ENCODE measurements at regions not wholly inside any gene's neighbourhood (a gene's known extent, or its start where the extent isn't known, plus 50 kb on each side); places are given as distances from the start of the nearest gene placed in this dataset.

- Histone ChIP-seq H3K4me3 (no peak overlapping the region), H3K4me1 (peaks cover 0 to 17% (median 12%) of the 10 kb centered on the region in 6 donors), H3K9me3 (no peaks in the 10 kb centered on the region), H3K27me3 (replicated peaks in 1 of 7) (peaks cover 0 to 64% (median 35%) of the 10 kb centered on the region in 7 donors), H3K36me3 (no peaks in the 10 kb centered on the region), H3K27ac (no peak overlapping the region)
- 92 to 97% (median 95%) methylated on average over 2 of the region's 2 CpGs for WGBS, 5 donors
- TF ChIP-seq POLR2A (IDR thresholded peaks at IDR 0.05) (no peak), POLR2AphosphoS5 (IDR thresholded peaks at IDR 0.05) (no peak)
- TF ChIP-seq, protein P1, sequence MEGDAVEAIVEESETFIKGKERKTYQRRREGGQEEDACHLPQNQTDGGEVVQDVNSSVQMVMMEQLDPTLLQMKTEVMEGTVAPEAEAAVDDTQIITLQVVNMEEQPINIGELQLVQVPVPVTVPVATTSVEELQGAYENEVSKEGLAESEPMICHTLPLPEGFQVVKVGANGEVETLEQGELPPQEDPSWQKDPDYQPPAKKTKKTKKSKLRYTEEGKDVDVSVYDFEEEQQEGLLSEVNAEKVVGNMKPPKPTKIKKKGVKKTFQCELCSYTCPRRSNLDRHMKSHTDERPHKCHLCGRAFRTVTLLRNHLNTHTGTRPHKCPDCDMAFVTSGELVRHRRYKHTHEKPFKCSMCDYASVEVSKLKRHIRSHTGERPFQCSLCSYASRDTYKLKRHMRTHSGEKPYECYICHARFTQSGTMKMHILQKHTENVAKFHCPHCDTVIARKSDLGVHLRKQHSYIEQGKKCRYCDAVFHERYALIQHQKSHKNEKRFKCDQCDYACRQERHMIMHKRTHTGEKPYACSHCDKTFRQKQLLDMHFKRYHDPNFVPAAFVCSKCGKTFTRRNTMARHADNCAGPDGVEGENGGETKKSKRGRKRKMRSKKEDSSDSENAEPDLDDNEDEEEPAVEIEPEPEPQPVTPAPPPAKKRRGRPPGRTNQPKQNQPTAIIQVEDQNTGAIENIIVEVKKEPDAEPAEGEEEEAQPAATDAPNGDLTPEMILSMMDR (IDR thresholded peaks at IDR 0.05 in 8 of 11, conservative IDR thresholded peaks at IDR 0.05 in 3 of 11): no peak
- intact Hi-C loops (cut with DNase I; ENCODE audit: low total_unique reads): no loop called here
- no peak for DNase-seq
These were observed 327.0 kb downstream of the HNRNPD start for GRCh38 chr4:82046796-82047195.

DNA sequence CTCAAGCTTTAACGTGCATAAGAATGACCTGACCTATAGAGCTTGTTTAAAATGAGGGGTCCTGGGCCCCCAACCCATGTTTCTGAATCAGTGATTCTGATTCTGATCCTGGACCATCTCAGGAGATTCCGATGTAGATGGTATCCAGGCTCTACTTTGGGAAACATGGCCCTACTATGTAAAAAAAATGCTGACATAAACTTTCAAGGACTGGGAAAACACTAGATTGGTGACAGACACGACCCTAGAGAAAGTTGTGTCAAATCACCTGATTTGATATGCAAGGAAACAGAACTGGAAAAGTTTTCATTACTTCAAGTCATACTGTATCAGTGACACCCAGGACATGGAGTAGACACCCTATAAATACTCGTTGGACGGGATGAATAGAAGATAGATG lies 328.5 kb downstream of the HNRNPD start:
- Histone ChIP-seq H3K36me3 (no peaks in the 10 kb centered on the region), H3K9me3 (no peaks in the 10 kb centered on the region), H3K4me3 (no peak overlapping the region), H3K4me1 (peaks cover 0 to 17% (median 12%) of the 10 kb centered on the region in 6 donors), H3K27ac (no peak overlapping the region), H3K27me3 (replicated peaks in 1 of 7) (peaks cover 0 to 67% (median 35%) of the 10 kb centered on the region in 7 donors)
- intact Hi-C loops (cut with DNase I; ENCODE audit: low total_unique reads): no loop called here
- 57 to 75% (median 71%) methylated on average over 5 of the region's 5 CpGs for WGBS, 5 donors
- DNase-seq: no peak
- TF ChIP-seq POLR2AphosphoS5 (IDR thresholded peaks at IDR 0.05) (no peak), POLR2A (IDR thresholded peaks at IDR 0.05) (no peak)
- TF ChIP-seq, protein P1 (IDR thresholded peaks at IDR 0.05 in 8 of 11, conservative IDR thresholded peaks at IDR 0.05 in 3 of 11): no peak

DNA sequence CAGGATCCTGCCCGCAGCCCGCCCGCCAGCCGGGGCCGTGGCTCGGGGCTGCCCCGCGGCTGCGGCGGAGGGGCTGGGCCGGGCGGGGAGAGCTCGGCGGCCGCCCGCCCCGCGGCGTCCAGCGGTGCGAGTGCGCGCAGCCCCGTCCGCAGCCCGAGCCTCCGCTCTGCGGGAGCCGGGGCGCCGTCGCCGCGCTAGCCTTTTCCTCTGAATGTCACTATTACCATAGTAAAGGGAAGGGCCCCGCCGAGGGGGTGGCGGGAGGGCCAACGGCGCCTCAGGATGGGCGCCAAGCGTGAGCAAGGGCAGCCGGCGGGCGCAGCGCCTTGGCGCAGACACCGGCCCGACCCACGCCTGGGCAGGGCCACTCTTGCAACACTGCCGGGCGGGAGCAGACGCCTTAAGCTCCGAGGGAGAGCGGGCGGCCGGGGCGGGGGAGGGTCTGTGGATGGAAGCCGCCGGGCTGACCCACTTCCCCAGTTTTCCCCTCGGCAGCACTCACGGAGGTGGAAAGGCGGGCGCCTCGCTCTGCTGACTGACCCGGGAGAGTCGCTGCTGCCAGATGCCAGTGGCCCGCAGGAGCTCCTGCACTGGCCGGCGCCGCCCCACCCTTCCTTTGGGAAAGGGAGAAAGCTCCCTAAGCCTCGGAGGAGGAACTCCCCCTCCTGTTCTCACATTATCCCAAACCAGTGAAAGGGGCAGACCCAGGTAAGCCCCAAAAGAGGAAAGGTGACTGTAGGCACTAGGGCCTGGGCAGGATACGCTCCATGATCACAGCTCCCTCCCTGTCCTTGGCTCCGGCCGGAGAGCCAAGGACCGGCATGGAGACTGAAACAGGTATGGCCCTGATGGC lies 329.4 kb downstream of the HNRNPD start:
- Histone ChIP-seq H3K4me3 (peak overlapping the region; percentile 18 to 70 (median 39)), H3K4me1 (peaks cover 0 to 17% (median 12%) of the 10 kb centered on the region in 6 donors), H3K27me3 (replicated peaks in 1 of 7) (peaks cover 0 to 67% (median 35%) of the 10 kb centered on the region in 7 donors), H3K36me3 (no peaks in the 10 kb centered on the region), H3K27ac (no peak overlapping the region), H3K9me3 (no peaks in the 10 kb centered on the region)
- peak; percentile 76 for DNase-seq
- WGBS, 5 donors: 1 to 10% (median 2%) methylated on average over 15 to 75 of the region's 75 CpGs
- TF ChIP-seq POLR2AphosphoS5 (IDR thresholded peaks at IDR 0.05): peak in 1 of 3 donors; percentile 58
- no peak for TF ChIP-seq POLR2A (IDR thresholded peaks at IDR 0.05)
- intact Hi-C loops (cut with DNase I; ENCODE audit: low total_unique reads): no loop called here

DNA sequence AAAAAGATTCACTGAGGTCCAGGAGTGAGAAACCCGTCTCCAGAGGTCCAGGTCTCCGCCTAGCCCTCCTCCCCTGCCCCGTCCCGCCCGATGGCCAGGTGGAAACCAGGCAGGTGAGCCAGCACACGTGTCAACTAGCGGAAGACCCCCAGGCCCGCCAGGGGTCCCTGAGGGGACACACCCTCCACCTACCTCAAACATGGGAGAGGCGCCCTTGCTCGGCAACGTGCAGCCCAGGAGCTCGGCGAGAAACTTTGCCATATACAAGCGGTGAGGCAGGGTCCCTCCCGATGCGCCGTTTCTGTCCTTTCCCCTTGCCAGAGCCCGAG lies 330.0 kb downstream of the HNRNPD start:
- Histone ChIP-seq H3K9me3 (no peaks in the 10 kb centered on the region), H3K4me1 (peaks cover 0 to 17% (median 12%) of the 10 kb centered on the region in 6 donors), H3K36me3 (no peaks in the 10 kb centered on the region), H3K27me3 (replicated peaks in 1 of 7) (peaks cover 0 to 67% (median 35%) of the 10 kb centered on the region in 7 donors), H3K27ac (no peak overlapping the region), H3K4me3 (peak overlapping the region in 3 of 8 donors; percentile 41 to 70 (median 44))
- no peak for DNase-seq
- 2 to 16% (median 7%) methylated on average over 2 to 18 of the region's 18 CpGs for WGBS, 5 donors
- intact Hi-C loops (cut with DNase I; ENCODE audit: low total_unique reads): no loop called here
- TF ChIP-seq, protein P1 (IDR thresholded peaks at IDR 0.05 in 8 of 11, conservative IDR thresholded peaks at IDR 0.05 in 3 of 11): no peak
- TF ChIP-seq POLR2AphosphoS5 (IDR thresholded peaks at IDR 0.05) (no peak), POLR2A (IDR thresholded peaks at IDR 0.05) (no peak)

Measured in spleen (tissue), 11 donors.